Adipocyte (in vitro differentiated cells): ENCODE measurements at regions not wholly inside any gene's neighbourhood (a gene's known extent, or its start where the extent isn't known, plus 50 kb on each side); places are given as distances from the start of the nearest gene placed in this dataset.
"Not testable (repeated sequence)": the region's sequence is repeated elsewhere in the genome, so short reads cannot be mapped to it uniquely, and the experiment has no call there.

Experiments
- DNase-seq: peaks from one replicate; pipeline ENCODE4 v3.0.0-alpha.2; 2015; ENCODE audit warnings: low read depth
- H3K27me3 ChIP-seq: replicated peaks from 2 replicates; pipeline ENCODE4 v1.7.0; 2013; ENCODE audit warnings: mild to moderate bottlenecking, low read length, moderate library complexity; ENCODE audit not compliant: control insufficient read depth, insufficient read depth
- H3K36me3 ChIP-seq: 2 replicates; pipeline ENCODE4 v1.7.0; 2013; ENCODE audit warnings: low read length, mild to moderate bottlenecking, moderate library complexity; ENCODE audit not compliant: control insufficient read depth, insufficient read depth, severe bottlenecking
- H3K4me1 ChIP-seq: 2 replicates; pipeline ENCODE4 v1.7.0; 2013; ENCODE audit warnings: mild to moderate bottlenecking, low read length, moderate library complexity; ENCODE audit not compliant: control insufficient read depth, insufficient read depth
- H3K4me3 ChIP-seq: 2 replicates; pipeline ENCODE4 v1.7.0; 2013; ENCODE audit warnings: mild to moderate bottlenecking, low read length, moderate library complexity
- H3K9ac ChIP-seq: 2 replicates; pipeline ENCODE4 v1.7.0; 2013; ENCODE audit warnings: mild to moderate bottlenecking, low read length, moderate library complexity
- H3K9me3 ChIP-seq: 2 replicates; pipeline ENCODE4 v1.7.0; 2013; ENCODE audit warnings: mild to moderate bottlenecking, low read length, moderate library complexity; ENCODE audit not compliant: control insufficient read depth

DNA sequence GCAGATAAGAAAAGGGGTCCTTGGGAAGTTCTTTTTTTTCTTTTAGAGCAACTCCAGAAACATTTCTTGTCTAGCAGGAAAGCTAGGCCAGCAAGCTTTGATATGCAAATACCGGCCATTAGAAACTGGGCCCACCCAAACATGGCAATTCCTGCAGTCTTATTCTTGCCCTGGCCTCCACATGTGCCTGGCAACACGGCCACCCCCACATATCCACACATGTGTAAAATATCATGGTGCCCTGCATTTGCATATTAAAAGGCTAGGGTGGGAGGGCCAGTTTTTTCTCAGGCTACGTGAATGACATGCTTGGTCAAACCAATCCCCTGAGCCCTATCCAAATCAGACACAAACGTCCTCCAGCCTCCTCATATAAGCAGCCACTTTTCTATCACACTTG, 171.7 kb upstream of the ZCCHC13 start:
- Histone ChIP-seq H3K9ac (no peak overlapping the region), H3K4me3 (no peak overlapping the region), H3K36me3 (no peaks in the 10 kb centered on the region), H3K4me1 (peaks cover 6% of the 10 kb centered on the region), H3K27me3 (peaks cover 11% of the 10 kb centered on the region), H3K9me3 (no peaks in the 10 kb centered on the region)
- no peak for DNase-seq

DNA sequence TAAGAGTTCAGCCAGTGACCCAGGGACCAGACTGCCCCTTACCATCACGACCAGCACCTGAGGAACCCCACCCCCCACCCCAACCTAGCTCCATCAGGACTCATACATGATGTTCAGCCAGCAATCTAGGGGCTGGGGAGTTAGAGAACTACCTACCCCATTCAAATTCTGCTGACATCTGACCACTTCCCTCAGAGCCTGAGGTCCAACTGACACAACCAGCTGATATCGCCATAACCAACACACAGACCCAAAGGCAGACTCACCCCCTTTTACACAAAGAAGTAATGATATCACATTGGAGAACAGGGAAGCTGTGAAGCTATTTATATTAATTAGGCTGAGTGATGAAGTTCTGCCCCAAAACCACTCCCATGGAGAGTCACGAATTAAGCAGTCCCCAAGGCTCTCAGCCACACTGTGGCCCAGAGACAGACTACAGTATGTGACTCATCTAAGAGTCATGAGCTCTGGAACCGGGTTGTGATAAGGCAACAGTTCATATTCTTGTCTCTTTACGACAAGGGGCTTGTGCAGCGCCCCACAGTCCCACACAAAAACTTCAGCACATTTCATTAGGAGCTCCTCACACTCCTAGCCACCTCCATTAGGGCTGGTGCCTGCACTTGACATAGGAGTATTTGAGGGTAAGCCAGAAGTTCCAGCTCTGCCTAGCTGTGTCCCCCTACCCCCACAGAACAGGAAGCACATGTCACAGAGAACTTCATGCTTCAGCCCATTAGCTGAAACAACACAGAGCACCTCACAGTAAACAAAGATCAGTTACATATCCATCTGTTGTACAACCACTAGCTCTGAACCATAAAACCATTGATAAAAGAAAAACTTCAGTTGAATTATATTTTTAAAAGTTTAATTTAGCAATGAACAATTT, 184.7 kb upstream of the ZCCHC13 start:
- Histone ChIP-seq H3K36me3 (no peaks in the 10 kb centered on the region), H3K27me3 (peaks cover 6% of the 10 kb centered on the region), H3K4me1 (peaks cover 15% of the 10 kb centered on the region), H3K4me3 (peak overlapping the region; percentile 35), H3K9ac (no peak overlapping the region), H3K9me3 (peaks cover 21% of the 10 kb centered on the region)
- DNase-seq: peak; percentile 53

DNA sequence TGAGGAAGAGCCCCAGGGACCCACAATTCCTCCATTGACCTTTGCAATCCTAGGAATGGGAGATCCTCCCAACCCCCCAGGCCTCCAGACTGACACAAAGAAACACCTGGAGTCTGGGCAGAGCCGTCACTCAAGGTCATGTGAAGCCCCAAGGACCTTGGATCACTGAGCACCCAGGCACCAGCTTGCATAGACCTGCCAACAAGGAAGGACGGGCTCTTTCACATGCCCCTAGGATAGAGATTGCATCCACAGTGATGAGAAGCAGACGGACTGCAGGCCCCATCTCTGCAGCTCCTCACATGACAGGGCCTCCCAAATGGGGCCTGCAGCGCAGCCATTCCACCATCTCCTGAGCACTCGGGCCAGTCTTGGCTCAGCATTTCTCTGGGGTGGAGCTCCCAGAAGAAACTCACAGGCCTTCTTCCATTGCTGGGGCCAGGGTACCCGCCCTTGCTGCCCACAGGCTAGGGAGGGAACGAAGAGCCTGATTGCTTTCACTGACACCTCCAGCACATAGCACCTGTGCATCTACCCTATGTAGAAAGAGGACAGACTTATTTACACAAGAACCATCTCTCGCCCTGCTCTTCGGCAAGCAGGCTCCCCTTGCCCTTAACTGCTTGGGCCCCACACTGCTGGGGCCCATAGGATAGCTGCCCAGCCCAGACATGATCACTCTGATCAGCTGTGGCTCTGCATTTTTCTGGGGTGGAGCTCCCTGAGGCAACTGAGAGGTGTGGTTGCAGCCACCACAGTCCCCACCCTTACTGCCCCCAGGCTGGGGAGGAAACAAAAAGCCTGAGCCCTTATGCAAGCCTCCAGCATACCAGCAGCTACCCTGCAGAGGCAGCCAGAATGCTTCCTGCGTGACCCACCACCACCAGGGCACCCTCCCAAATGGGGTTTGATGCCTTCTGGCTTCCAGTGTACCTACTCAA, 185.7 kb upstream of the ZCCHC13 start:
- Histone ChIP-seq H3K9ac (no peak overlapping the region), H3K9me3 (peaks cover 21% of the 10 kb centered on the region), H3K36me3 (no peaks in the 10 kb centered on the region), H3K27me3 (peaks cover 6% of the 10 kb centered on the region), H3K4me3 (no peak overlapping the region), H3K4me1 (peaks cover 15% of the 10 kb centered on the region)
- peak; percentile 5 for DNase-seq

DNA sequence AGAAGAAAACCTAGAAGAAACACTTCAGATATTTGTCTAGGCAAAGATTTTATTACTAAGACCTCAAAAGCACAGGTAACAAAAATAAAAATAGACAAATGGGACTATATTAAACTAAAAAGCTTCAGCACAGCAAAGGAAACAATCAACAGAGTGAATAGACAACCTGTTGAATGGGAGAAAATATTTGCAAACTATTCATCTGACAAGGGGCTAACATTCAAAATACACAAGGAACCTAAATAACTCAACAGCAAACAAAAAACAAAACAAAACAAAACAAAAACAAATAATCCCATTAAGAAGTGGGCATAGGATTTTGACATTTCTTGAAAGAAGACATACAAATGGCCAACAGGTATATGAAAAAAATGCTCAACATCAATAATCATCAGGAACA, 192.7 kb upstream of the ZCCHC13 start:
- DNase-seq: no peak
- H3K36me3 ChIP-seq: no peaks in the 10 kb centered on the region

DNA sequence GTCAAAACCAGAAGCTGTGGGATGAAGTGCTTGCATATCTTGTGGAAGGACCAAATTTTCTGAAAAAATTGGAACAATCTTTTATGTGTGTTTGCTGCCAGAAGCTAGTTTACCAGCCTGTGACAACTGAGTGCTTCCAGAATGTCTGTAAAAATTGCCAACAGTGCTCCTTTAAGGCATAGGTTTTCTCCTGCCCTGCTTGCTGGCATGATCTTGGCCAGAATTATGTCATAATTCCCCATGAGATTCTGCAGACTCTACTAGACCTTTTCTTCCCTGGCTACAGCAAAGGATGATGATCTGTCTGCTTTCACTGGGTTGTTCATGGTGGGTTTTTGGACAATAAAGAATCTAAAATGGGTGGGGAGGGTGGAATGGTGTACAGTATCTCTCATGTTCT, 196.3 kb upstream of the ZCCHC13 start:
- H3K4me3 ChIP-seq: no peak overlapping the region
- H3K27me3 ChIP-seq: peaks cover 5% of the 10 kb centered on the region
- no peaks in the 10 kb centered on the region for H3K4me1 ChIP-seq
- no peak overlapping the region for H3K9ac ChIP-seq
- no peak for DNase-seq
- no peaks in the 10 kb centered on the region for H3K36me3 ChIP-seq
- peaks cover 52% of the 10 kb centered on the region for H3K9me3 ChIP-seq

More for the DNA sequence above, 192.7 kb upstream of the ZCCHC13 start:
- Histone ChIP-seq H3K9ac (no peak overlapping the region), H3K27me3 (peaks cover 5% of the 10 kb centered on the region), H3K4me3 (no peak overlapping the region), H3K9me3 (peaks cover 28% of the 10 kb centered on the region), H3K4me1 (no peaks in the 10 kb centered on the region)

DNA sequence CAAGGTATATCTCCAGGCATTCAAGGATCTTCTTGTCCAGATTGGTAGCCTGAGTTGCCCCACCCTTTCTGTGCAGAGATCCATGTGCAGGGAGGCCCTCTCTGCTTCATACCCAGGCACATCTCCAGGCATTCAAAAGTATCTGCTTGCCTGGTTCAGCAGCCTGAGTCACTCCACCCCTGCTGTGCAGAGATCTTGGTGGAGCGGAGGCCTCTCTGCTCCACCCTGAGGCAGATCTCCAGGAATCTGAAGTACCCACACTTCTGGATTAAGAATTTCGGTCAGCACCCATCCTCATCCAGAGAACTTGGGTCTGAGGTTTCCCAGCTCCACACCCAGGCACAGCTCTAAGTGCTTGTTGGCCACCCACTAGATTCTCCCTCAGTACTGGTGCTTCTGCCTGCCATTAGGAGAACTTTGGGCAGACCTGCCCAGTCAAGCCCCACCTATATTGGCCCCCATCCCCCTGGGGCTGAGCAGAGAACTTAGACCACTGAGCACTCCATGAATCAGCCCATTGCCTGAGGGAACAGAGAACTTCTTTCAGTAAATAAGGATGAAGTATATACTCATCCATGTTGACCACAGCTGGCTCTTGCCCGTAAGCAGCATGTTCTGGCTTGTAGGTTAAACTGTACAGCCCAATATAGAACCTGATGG, 199.5 kb upstream of the ZCCHC13 start:
- H3K4me1 ChIP-seq: no peaks in the 10 kb centered on the region
- H3K36me3 ChIP-seq: no peaks in the 10 kb centered on the region
- H3K27me3 ChIP-seq: no peaks in the 10 kb centered on the region
- peak; percentile 3 for DNase-seq
- H3K4me3 ChIP-seq: no peak overlapping the region
- H3K9me3 ChIP-seq: peaks cover 41% of the 10 kb centered on the region
- no peak overlapping the region for H3K9ac ChIP-seq

DNA sequence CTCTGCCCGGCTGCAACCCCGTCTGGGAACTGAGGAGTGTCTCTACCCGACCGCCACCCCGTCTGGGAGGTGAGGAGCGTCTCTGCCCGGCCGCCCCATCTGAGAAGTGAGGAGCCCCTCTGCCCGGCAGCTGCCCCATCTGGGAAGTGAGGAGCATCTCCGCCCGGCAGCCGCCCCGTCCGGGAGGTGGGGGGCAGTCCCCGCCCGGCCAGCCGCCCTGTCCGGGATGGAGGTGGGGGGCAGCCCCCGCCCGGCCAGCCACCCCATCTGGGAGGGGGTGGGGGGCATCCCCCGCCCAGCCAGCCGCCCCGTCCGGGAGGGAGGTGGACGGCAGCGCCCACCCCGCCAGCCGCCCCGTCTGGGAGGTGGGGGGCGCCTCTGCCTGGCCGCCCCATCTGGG, 205.6 kb upstream of the ZCCHC13 start:
- not testable (repeated sequence) for H3K36me3 ChIP-seq, DNase-seq, H3K27me3 ChIP-seq, H3K4me3 ChIP-seq, H3K9ac ChIP-seq, H3K4me1 ChIP-seq
- peaks cover 18% of the 10 kb centered on the region for H3K9me3 ChIP-seq

DNA sequence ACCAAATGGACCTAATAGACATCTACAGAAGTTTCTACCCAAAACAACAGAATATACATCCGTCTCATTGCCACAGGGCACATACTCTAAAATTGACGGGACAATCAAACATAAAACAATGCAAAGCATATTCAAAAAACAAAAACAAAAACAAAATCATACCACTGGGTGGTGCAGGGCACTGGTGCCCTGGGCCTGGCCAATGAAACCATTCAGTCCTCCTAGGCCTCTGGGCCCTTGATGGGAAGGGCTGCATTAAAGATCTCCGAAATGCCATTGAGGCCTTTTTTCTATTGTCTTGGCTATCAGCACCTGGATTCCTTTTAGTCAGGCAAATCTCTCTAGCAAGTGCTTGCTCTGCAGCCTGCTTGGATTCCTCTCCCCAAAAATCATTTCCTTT, 213.9 kb upstream of the ZCCHC13 start:
- Histone ChIP-seq H3K9me3 (peaks cover 28% of the 10 kb centered on the region), H3K9ac (no peak overlapping the region), H3K4me3 (no peak overlapping the region), H3K4me1 (no peaks in the 10 kb centered on the region), H3K27me3 (no peaks in the 10 kb centered on the region), H3K36me3 (no peaks in the 10 kb centered on the region)
- no peak for DNase-seq

DNA sequence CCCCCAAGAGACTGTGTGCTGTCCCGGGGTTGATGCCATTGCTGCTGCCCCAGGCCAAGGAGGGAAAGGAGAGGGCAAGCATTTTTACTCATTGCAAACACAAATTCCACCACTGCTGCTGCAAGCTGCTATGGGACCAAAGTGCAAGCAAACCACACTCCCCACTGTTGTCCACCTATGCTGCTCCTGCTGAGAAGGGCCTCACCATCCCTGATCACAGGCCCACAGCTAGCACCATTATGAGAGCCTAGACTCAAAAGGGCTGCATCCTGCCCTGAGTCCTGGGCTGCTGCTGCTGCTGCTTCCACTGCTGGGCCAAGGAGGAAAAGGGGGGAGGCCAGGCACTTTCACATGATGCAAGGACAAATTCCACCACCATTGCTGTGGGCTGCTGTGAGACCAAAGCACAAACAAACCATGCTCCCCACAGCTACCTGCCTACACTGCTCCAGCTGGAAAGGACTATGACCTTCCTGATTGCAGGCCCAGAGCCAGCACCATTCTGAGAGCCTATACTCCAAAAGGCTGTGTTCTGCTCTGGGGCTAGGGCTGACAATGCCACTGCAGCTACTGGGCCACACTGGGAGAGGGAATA, 218.2 kb upstream of the ZCCHC13 start:
- Histone ChIP-seq H3K9ac (no peak overlapping the region), H3K9me3 (peaks cover 17% of the 10 kb centered on the region), H3K4me1 (no peaks in the 10 kb centered on the region), H3K4me3 (no peak overlapping the region), H3K27me3 (no peaks in the 10 kb centered on the region), H3K36me3 (no peaks in the 10 kb centered on the region)
- no peak for DNase-seq

DNA sequence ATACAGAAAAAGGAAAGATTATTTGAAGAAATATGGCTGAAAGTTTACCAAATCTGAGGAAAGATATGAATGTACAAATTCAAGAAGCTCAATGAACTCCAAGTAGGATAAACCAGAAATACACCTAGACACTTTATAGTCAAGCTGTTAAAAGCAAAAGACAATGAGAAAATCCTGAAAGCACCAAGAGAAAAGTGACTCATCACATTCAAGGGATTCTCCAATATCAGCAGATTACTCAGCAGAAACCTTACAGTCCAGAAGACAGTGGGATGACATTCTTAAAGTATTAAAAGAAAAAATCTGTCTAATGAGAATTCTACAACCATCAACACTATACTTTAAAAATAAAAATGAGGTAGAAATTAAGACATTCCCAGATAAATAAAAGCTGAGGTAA, 223.8 kb upstream of the ZCCHC13 start:
- Histone ChIP-seq H3K4me1 (no peaks in the 10 kb centered on the region), H3K27me3 (no peaks in the 10 kb centered on the region), H3K4me3 (no peak overlapping the region), H3K9ac (no peak overlapping the region), H3K9me3 (peaks cover 26% of the 10 kb centered on the region), H3K36me3 (no peaks in the 10 kb centered on the region)
- DNase-seq: no peak
